Activated CD4-positive, CD25-positive, alpha-beta regulatory T cell treated with anti-CD3 and anti-CD28 coated beads, Interleukin-2, amount 50 U/mL, for 16 hours (primary cell): ENCODE measurements at regions not wholly inside any gene's neighbourhood (a gene's known extent, or its start where the extent isn't known, plus 50 kb on each side); places are given as distances from the start of the nearest gene placed in this dataset.

Experiments
- DNase-seq: peaks from one replicate; pipeline ENCODE4 v3.0.0-alpha.2; 2020; ENCODE audit warnings: low read depth, low spot score

DNA sequence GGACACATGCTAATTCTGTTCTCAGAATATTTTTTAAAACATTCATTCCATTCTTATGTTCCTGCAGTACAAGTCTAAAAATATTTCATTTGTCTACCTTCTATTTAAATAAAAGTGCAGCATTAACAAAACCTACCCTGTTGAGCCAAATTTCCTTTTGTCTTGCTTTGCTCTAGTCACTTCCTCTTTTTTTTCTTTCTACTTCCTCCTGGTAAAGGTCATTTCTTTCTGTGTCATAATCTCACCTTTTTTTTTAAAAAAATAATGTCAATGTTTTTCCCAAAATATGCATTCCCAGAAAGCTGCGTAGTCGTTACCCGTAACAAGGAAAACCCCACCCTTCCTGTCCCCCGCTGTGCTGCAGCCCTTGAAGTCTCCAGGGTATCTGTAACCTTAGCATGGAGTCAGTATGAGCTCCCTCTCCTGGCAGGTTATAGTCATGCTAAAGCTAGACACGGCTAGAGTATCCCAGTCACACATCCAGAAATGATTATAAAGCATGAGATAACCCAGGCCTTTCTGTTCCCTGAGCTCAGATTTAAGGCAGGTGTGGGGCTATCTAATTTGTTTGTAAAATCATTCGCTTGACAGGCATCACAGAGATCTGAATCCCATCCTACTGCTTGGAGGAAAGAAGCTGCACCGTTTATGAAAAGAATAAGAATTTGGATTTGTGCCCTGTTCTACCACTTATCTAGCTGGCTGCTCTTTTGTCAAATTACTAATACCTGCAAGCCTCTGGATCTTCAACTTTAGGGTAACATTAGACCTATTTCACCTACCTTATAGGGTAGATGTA, 51.1 kb upstream of the EED start:
- peak; percentile 44 for DNase-seq

DNA sequence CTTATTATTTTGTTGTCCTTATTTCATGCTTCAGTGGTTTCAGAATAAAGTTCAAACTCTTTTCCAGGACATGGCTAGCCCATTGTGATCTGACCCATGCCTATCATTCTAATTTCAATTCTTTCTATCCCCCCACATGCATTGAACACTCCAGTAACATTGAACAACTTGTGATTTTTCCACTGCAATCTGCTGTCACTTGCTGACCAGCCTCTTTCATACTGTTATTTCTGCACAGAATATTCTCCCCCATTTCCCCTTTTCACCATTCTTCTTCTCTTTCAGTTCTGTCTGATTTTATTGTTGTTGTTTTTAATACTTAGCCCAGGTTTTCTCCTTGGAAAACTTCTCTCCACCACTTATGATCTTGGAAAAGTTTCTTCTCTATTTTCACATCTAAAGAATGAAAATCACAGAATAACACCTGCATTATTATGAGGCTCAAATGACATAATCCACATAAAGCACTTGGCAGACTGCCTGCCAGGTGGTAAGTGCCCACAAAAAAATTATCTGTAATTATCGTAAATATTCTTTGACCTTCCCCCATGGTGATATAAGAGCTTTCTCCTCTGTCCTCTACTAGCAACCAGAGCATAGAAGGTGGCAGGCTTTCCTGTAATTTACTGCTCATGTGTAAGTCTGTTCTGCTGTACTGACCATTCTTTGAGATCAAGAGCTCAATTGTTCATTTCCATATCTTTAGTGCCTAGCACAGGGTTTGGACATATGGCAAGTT, 51.9 kb upstream of the EED start:
- no peak for DNase-seq

GRCh38 chr11:86191874-86192273, 52.7 kb upstream of the EED start:
- no peak for DNase-seq

GRCh38 chr11:86187027-86187426, 57.5 kb upstream of the EED start:
- no peak for DNase-seq

DNA sequence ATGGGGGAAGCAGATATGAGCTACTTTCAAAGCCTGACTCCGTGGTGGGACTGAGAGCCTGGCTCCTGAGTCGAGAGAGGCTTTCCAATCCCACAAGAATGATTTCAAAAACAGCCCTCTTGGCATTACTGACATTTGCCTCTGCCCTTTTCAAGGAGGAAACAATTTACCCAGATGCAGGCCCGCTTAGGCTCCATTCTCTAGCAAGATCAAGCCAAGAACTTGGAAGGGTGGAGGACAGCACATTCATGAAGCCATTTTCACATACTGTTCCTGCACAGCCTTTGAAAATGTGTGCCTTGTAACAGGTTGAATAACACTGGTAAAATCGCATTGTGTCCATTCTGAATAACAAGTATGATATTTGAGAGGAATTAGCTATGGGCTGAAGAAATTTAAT, 58.2 kb upstream of the EED start:
- no peak for DNase-seq

GRCh38 chr11:86185381-86185750, 59.2 kb upstream of the EED start:
- no peak for DNase-seq

DNA sequence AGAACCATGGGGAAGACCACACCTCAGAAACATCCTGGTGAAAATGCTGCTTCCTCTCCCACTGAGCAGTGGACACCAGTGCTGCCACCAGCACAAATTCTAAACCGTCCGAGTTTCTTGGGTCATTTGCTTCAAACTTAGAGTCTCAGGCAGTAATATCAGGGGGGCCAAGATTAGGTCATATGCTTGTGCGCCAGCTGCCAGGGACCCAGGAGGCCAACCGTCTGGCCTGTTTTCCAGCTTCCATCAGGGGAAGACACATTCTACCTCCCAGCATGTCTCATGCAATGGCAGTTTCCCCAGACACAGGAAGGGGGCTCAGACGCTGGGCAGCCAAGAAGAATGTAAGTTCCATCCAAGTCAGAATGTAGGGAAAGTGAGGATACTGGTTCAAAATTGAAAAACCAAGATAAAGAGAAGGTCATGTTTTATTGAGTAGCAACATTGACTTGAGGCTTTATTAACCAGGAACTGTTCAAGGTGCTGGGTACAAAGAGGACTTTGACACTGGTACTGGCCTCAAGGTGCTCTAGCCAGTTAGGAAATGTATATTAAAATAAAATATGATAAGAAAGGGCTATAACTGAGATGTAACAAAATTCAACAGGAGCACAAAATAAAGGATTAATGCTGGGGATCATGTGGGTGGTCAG, 59.7 kb upstream of the EED start:
- no peak for DNase-seq

DNA sequence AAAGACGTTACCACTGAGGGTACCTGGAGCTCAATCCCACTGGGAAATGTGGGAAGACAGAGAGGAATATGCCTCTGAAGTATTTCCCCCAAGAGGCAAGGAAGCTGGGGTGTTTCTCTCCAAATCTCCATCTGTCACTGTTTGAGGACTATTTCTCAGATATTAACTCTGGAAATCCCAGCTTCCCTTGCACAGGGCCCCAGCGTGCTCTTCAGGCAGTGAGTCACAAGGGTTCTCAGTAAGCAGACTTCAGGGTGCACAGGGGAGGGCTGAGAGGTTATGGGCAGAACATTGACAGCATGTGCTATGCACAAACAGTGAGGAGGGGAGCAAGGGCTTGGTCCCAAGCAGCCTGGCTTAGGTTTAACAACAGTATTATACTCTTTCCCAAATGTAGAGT, 60.9 kb upstream of the EED start:
- no peak for DNase-seq

- peak; percentile 17 for DNase-seq
These were observed 61.5 kb upstream of the EED start for GRCh38 chr11:86182976-86183584.

DNA sequence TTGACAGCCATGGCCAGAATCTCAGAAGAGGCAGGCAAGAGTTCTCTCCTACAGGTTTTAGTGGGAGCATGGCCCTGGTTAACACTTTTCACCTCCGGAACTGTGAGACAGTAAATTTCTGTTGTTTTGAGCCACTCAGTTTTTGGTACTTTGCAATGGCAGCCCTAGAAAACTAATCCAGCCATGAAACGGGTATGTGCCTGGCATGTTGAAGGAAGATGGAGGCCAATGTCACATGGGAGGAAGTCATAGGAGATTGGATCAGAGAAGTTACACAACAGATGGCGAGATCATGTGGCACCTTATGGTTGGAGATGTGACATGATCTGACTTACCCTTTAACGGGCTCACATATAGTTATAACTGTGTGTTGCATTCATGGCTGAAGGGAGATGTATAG, 63.2 kb upstream of the EED start:
- DNase-seq = no peak

DNA sequence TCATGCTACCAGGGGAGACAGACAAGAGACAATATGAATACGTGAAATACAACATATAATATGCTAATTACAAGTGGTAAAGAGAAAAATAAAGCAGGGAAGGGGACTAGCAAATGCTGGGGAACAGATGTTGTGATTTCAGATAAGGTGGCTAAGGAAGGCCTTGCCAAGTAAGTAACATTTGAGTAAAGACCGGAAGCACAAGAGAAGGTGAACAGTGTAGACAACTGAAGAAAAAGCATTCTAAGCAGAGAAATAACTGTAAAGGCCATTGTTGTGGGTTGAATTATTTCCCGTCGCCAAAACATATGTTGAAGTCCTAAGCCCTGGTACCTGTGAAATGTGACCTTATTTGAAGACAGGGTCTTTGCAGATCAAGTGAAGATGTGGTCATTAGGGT, 63.7 kb upstream of the EED start:
- no peak for DNase-seq

DNA sequence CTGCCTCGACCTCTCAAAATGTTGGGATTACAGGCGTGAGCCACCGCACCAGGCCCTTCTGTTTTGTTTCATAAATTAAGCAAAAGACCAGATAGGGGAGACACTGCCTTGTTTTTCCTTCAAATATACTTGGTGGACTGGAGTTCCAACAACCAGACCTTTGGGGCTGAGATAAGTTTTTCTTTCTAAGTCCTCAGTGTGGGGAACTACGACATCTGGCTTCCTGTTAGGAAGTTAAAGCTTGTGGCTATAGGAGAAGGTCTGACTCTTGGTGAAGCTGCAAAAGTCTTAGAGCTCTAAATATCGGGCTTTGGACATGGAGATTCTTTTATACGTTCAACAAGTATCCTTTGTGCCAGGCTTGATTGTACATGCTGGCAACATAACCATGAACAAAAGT, 64.1 kb upstream of the EED start:
- DNase-seq = no peak

GRCh38 chr11:86179646-86180064, 64.9 kb upstream of the EED start:
- no peak for DNase-seq

DNA sequence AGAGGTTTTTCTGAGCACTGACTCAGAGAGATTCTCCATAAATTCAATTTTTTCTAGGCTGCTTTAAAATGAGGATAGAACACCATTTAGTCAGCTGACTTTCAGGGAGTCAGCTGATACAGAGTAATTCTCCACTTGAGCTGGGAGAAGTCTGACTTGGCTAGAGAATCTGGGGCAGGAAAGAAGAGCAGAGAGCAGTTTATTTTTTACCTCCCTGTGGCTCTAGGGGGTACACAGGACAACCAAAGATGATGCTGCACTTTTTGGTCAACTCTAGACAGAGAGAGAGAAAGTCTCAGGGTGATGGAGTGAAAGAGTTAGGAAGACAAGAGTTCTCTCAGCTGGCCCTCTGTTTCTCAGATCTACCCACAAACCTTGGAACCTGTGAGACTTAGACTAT, 67.3 kb upstream of the EED start:
- DNase-seq = no peak

DNA sequence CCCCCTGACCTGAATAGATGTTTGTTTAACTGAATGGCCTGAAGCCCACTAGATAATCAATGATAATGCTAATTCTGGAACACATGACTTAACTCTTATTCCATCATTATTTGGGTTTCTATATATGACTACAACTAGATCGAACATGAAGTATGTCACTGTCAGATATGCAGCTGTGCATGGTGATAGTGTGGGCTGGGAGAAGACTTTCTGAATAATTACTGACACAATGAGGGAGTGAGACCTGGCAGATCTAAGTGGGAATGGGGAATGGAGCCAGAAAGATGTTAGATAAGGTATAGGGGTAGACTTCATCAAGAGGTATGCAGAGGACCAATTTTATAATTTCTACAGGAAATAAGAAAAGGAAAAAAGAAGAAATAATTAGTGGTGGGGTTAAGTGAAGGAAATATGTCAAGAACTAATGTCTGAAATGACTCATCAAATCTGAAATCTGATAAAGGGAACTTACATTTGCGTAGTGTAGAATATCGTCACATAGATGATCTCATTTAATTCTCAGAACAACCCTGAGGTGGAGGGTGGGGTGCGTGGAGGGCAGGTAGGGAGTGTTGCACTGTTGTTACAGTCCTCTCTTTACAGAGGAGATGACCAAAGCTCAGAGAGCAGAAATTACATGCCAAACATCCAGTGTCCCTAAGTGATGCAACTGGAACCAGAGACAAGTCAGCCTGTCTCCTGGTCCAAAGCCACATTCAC, 68.2 kb upstream of the EED start:
- DNase-seq = peak; percentile 41

DNA sequence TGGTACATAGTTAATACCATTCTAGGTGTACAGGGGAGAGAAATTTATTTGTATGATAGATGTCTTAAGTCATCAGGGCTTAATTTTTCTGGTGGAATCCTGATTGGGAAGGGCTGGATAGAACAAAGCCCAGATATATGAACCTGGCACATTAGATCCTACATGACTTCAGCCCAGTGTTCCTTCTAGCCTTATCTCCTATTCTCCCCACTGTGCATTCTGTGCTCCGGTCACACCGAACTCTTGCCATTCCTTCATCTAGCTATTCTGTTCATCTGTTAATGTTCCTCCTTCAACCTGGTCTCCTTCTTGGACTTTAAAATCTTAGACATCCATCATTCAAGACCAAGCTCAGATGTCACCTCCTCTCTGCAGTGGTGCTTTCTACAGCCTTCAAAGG, 68.9 kb upstream of the EED start:
- DNase-seq = no peak

GRCh38 chr11:86175191-86175590, 69.4 kb upstream of the EED start:
- DNase-seq = no peak

DNA sequence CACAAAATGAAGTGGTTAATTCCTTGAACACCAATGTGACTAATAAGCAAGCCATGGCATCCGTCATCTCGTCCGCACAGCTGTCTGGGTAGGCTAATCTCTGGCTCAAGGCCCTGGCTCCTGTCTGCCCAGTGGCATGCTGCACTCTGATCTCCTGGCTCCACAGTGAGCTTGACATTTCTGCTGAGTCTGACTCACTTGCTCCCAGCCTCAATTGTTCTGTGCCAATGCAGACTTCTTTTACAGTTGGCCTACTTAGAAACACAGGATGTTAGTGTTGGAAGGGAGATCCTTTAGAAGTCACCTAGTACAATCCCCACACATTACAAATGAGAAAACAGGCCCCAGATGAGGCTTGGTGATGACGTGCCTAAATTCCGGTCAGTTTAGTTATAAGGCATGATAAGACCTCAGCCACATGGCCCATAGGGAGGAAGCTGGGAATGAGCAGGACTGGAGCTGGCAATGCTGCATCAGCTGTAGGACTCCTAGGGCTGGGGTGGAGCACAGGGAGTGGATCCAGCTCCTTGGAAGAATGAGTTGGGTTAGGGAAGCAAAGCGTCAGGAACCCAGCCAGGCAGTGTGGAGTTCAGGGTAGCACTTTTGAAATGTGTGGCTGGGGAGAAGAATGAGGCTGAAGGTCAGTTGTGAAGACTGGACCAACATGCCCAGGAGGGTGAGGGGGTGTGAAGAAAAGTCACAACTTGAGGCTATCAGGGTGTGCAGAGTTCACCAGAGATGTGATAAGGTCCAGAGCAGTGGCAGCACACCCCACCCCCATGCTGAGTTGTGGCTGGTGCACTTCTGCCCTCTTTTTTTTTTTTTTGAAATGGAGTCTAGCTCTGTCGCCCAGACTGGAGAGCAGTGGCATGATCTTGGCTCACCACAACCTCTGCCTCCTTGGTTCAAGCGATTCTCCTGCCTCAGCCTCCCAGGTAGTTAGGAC, 70.2 kb upstream of the EED start:
- DNase-seq = no peak

DNA sequence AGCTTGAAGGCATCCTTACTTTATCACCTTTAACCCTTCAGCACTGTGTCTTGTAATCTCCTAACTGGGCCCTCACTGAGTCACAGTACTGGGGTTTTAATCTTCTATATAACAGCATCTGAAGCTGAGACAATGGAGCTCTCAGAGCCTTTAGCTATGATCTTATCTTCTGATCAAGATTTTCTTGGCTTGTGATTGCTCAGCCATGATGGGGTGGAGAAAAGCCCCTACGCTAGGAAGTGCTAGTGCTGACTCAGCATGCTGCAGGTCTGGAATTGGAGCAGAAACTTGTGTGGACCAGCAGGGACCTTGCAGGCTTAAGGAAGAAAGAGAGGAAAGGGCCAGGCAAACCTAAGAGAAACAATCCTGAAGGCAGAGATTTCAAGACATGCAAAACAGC, 71.7 kb upstream of the EED start:
- DNase-seq = no peak

DNA sequence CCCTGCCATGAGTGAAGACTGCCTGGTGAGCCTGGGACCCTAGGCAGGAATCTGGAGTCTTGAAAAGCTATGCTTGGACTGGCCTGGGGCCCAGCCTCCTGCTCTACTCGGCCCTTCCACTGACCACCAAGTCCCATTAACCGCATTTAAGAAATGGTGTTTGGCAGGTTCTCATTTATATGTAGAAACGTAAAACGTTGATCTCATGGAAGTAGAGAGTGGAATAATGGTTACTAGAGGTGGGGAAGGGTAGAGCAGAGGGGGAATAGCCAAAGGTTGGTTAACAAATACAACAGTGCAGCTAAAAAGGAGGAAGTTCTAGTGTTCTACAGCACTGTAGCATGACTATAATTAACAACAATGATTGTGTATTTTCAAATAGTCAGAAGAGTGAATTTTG, 72.9 kb upstream of the EED start:
- DNase-seq = no peak
